ENCODE measurements at regions not wholly inside any gene's neighbourhood (a gene's known extent, or its start where the extent isn't known, plus 50 kb on each side); places are given as distances from the start of the nearest gene placed in this dataset.

DNA sequence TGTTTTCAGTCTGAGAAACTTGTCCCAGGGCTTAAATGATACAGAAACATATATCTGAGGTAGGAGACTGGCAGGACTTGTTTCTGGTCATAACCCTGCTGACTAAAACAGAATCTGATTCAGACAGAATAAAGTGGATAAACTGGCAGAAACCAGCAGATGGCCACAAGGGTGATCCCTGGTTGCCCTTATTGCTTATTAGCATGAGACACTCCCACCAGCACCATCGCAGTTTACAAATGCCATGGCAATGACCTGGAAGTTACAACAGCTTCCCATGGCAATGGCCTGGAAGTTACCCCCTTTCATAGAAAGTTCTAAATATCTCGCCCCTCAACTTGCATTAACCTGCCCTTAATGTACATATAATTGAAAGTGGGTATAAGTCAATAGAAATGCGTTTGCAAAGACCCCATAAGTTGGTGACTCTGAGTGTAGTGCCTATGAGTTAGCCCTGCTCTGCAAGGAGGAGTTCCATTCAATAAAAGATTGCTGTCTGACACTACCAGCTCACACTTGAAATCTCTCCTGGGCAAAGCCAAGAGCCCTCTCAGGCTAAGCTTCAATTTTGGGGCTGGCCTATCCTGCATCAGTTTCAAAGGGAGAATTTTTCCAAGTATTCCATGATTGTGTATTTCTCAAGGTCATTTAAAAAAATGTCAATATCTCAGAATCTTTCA, 52.9 kb upstream of the PAGE5 start:
- TF ChIP-seq, protein P1, sequence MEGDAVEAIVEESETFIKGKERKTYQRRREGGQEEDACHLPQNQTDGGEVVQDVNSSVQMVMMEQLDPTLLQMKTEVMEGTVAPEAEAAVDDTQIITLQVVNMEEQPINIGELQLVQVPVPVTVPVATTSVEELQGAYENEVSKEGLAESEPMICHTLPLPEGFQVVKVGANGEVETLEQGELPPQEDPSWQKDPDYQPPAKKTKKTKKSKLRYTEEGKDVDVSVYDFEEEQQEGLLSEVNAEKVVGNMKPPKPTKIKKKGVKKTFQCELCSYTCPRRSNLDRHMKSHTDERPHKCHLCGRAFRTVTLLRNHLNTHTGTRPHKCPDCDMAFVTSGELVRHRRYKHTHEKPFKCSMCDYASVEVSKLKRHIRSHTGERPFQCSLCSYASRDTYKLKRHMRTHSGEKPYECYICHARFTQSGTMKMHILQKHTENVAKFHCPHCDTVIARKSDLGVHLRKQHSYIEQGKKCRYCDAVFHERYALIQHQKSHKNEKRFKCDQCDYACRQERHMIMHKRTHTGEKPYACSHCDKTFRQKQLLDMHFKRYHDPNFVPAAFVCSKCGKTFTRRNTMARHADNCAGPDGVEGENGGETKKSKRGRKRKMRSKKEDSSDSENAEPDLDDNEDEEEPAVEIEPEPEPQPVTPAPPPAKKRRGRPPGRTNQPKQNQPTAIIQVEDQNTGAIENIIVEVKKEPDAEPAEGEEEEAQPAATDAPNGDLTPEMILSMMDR (conservative IDR thresholded peaks at IDR 0.05; ENCODE audit: low read depth, low read length) = no peak
- no peak for TF ChIP-seq POLR2A (IDR thresholded peaks at IDR 0.05; ENCODE audit: low read depth, low read length)
- TF ChIP-seq, protein P2, sequence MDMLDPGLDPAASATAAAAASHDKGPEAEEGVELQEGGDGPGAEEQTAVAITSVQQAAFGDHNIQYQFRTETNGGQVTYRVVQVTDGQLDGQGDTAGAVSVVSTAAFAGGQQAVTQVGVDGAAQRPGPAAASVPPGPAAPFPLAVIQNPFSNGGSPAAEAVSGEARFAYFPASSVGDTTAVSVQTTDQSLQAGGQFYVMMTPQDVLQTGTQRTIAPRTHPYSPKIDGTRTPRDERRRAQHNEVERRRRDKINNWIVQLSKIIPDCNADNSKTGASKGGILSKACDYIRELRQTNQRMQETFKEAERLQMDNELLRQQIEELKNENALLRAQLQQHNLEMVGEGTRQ (IDR thresholded peaks at IDR 0.05; ENCODE audit: low read depth, low read length) = no peak
- TF ChIP-seq MAZ (IDR thresholded peaks at IDR 0.05; ENCODE audit: borderline replicate concordance, low read depth, low read length) = no peak
- no peak for TF ChIP-seq MAFK (IDR thresholded peaks at IDR 0.05; ENCODE audit: low read depth, low read length)
- TF ChIP-seq RAD21 (IDR thresholded peaks at IDR 0.05; ENCODE audit: low read length) = no peak

Measured in IMR-90 (cell line).